ENCODE measurements at regions not wholly inside any gene's neighbourhood (a gene's known extent, or its start where the extent isn't known, plus 50 kb on each side); places are given as distances from the start of the nearest gene placed in this dataset.

DNA sequence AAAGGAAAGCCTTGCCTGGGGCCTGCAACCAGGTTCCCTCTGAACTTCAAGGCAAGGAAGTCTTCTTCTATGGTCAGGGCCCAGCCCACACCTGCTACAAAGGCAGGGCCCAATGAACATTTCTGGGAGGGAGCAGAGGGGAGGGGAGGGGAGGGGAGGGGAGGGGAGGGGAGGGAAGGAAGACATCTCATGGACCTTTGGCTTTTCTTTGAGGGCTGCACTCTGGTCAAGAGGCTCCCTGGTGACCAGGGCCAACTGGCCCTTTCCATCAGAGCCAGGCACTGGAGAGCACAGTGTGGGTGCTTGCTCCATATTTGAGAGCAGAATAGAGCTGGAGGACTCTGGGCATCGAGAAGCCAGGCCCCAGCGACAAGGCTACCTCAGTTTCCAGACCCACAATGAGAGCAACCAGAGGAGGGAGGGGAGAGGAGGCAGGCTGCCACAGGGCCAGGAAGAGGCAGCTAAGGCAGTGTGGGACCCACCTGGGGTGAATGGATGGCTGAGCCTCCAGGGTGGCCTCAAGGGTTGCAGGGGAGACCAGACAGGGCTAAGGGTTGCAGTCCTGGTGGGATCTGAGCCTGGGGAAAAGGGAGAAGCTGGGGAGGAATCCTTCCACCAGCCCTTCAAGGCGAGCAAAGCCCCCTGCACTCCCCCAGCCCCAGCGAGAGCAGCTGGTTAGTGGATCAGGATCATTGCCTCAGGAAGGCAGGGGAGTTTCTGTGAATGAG lies 84.8 kb downstream of the MRPL14 start:
- no peak for DNase-seq (ENCODE audit: low spot score in 2 of 2)
- H3K4me1 ChIP-seq, result peaks cover 11 to 36% of the 10 kb centered on the region in 2 donors
- H3K36me3 ChIP-seq, result no peaks in the 10 kb centered on the region
- H3K27ac ChIP-seq, result peak overlapping the region; percentile 79 to 80
- H3K4me3 ChIP-seq, result no peak overlapping the region
- no peaks in the 10 kb centered on the region for H3K27me3 ChIP-seq
- intact Hi-C loops (cut with DNase I; ENCODE audit: low total_unique reads), result no loop called here
- H3K9me3 ChIP-seq, result no peaks in the 10 kb centered on the region
- TF ChIP-seq POLR2A (IDR thresholded peaks at IDR 0.05), result no peak
- no peak for TF ChIP-seq POLR2AphosphoS5 (IDR thresholded peaks at IDR 0.05)
- TF ChIP-seq, protein P1, sequence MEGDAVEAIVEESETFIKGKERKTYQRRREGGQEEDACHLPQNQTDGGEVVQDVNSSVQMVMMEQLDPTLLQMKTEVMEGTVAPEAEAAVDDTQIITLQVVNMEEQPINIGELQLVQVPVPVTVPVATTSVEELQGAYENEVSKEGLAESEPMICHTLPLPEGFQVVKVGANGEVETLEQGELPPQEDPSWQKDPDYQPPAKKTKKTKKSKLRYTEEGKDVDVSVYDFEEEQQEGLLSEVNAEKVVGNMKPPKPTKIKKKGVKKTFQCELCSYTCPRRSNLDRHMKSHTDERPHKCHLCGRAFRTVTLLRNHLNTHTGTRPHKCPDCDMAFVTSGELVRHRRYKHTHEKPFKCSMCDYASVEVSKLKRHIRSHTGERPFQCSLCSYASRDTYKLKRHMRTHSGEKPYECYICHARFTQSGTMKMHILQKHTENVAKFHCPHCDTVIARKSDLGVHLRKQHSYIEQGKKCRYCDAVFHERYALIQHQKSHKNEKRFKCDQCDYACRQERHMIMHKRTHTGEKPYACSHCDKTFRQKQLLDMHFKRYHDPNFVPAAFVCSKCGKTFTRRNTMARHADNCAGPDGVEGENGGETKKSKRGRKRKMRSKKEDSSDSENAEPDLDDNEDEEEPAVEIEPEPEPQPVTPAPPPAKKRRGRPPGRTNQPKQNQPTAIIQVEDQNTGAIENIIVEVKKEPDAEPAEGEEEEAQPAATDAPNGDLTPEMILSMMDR (IDR thresholded peaks at IDR 0.05), result no peak

DNA sequence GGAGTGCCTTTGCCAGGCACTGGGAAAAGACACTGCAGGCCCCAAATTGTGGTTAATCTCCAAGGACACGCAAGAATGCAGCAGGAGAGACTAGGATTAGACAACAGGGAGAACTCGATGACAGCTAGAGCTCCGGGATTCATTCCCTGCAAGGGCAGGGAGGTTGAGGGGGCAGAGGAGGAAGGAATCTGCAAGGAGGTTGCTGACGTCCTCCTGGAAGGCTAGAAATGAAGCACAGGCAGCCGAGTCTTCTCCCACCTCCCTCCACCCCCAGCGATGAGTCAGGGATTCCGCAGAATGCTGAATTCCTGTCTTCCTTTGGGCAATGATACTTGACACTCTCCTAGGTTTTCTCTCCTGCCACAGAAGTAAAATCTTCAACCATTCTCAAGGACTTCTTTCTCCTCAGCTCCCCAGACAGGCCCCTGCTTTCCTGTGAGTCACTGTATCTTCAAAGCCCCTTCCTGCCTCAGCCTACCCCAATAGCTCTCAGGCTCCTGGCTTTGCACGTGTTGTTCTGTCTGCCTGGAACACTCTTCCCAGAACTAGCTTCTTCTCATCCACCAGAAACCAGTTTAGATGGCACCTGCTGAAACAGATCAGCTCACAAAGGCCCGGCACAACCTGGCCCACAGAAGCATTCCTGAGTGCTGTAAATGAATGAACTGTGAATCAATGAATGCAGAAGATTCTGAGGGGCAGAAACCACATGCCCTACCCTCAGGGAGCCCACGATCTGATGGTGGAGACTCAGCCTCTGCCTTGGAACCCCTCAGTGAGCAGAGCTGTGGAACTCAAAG lies 85.6 kb downstream of the MRPL14 start:
- intact Hi-C loops (cut with DNase I; ENCODE audit: low total_unique reads), result no loop called here
- Histone ChIP-seq H3K4me3 (no peak overlapping the region), H3K9me3 (no peaks in the 10 kb centered on the region), H3K36me3 (no peaks in the 10 kb centered on the region), H3K27me3 (no peaks in the 10 kb centered on the region), H3K27ac (peak overlapping the region; percentile 79 to 80), H3K4me1 (peaks cover 9 to 36% of the 10 kb centered on the region in 2 donors)
- TF ChIP-seq, protein P1 (IDR thresholded peaks at IDR 0.05), result no peak
- TF ChIP-seq POLR2AphosphoS5 (IDR thresholded peaks at IDR 0.05), result peak in 1 of 3 donors; percentile 46
- peak in 1 of 2 donors; percentile 76 for DNase-seq (ENCODE audit: low spot score in 2 of 2)

DNA sequence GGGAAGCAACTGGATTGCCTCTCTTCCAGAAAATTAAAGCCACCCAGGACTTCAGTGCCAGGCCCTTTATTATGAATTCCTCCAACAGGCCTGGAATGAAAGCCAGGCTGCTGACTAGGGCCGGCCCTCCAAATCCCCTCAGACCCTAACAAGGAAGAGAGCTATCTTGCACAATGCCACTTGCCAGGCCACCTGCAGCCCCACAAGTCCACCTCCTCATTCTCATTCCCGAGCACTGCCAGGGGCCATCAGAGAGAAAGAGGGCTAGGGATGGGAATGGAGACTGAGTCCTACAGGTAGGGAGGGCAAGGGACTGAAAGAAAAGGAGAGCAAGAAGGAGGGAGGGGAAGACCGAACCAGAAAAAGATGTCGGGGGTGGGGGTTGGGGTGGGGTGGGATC lies 86.5 kb downstream of the MRPL14 start:
- H3K36me3 ChIP-seq, result no peaks in the 10 kb centered on the region
- H3K4me1 ChIP-seq, result peaks cover 9 to 36% of the 10 kb centered on the region in 2 donors
- TF ChIP-seq POLR2A (IDR thresholded peaks at IDR 0.05), result no peak
- TF ChIP-seq, protein P1 (IDR thresholded peaks at IDR 0.05), result no peak
- no peak for TF ChIP-seq POLR2AphosphoS5 (IDR thresholded peaks at IDR 0.05)
- H3K27me3 ChIP-seq, result no peaks in the 10 kb centered on the region
- intact Hi-C loops (cut with DNase I; ENCODE audit: low total_unique reads), result loop anchor here (1.0 kb wide), 1 partner anchor 25 kb away; no protein-coding TSS in a partner anchor
- H3K4me3 ChIP-seq, result no peak overlapping the region
- no peak for DNase-seq (ENCODE audit: low spot score in 2 of 2)
- H3K27ac ChIP-seq, result peak overlapping the region; percentile 79 to 80
- no peaks in the 10 kb centered on the region for H3K9me3 ChIP-seq

- peak in 1 of 2 donors; percentile 35 for DNase-seq (ENCODE audit: low spot score in 2 of 2)
- H3K4me3 ChIP-seq, result no peak overlapping the region
- no peaks in the 10 kb centered on the region for H3K36me3 ChIP-seq
- peaks cover 9 to 36% of the 10 kb centered on the region in 2 donors for H3K4me1 ChIP-seq
- H3K27me3 ChIP-seq, result no peaks in the 10 kb centered on the region
- intact Hi-C loops (cut with DNase I; ENCODE audit: low total_unique reads), result loop anchor here (1.0 kb wide), 1 partner anchor 25 kb away; no protein-coding TSS in a partner anchor
- H3K27ac ChIP-seq, result peak overlapping the region; percentile 19 to 79
- TF ChIP-seq POLR2A (IDR thresholded peaks at IDR 0.05) (no peak), POLR2AphosphoS5 (IDR thresholded peaks at IDR 0.05) (no peak)
- TF ChIP-seq, protein P1 (IDR thresholded peaks at IDR 0.05), result no peak
- H3K9me3 ChIP-seq, result no peaks in the 10 kb centered on the region
Measured at GRCh38 chr6:44039839-44040350, 87.4 kb downstream of the MRPL14 start.

Data from breast epithelium (tissue), 4 donors.